Osteoblast (primary cell): ENCODE measurements at regions not wholly inside any gene's neighbourhood (a gene's known extent, or its start where the extent isn't known, plus 50 kb on each side); places are given as distances from the start of the nearest gene placed in this dataset.

Experiments
- DNase-seq: peaks from one replicate; pipeline ENCODE4 v3.0.0; 2011; ENCODE audit warnings: low spot score, mixed read lengths; ENCODE audit not compliant: insufficient read length; ENCODE audit errors: missing footprints
- H2AFZ ChIP-seq: 2 replicates; pipeline ENCODE4 v1.6.0; 2011; ENCODE audit warnings: mild to moderate bottlenecking, low read length
- H3K27ac ChIP-seq: 2 replicates; pipeline ENCODE4 v1.5.1; 2011; ENCODE audit warnings: mild to moderate bottlenecking, low read depth, low read length, moderate library complexity
- H3K27me3 ChIP-seq: 2 replicates; pipeline ENCODE4 v1.6.0; 2012; ENCODE audit warnings: mild to moderate bottlenecking, control low read depth, inconsistent platforms, low read length, moderate library complexity; ENCODE audit not compliant: insufficient read depth
- H3K36me3 ChIP-seq: 2 replicates; pipeline ENCODE4 v1.5.1; 2011; ENCODE audit warnings: mild to moderate bottlenecking, low read length, control low read depth, moderate library complexity; ENCODE audit not compliant: insufficient read depth
- H3K4me1 ChIP-seq: 2 replicates; pipeline ENCODE4 v1.5.1; 2011; ENCODE audit warnings: mild to moderate bottlenecking, low read length, control low read depth, moderate library complexity; ENCODE audit not compliant: insufficient read depth
- H3K4me2 ChIP-seq: 2 replicates; pipeline ENCODE4 v1.6.0; 2011; ENCODE audit warnings: mild to moderate bottlenecking, low read length; ENCODE audit not compliant: insufficient read depth
- H3K4me3 ChIP-seq: fragments of 200-600 bp; sonication (generic); 3 replicates; pipeline ENCODE4 v1.5.1; 2012; ENCODE audit warnings: mild to moderate bottlenecking, low read length, inconsistent platforms; ENCODE audit not compliant: insufficient read depth
- H3K79me2 ChIP-seq: 2 replicates; pipeline ENCODE4 v1.6.0; 2012; ENCODE audit warnings: mild to moderate bottlenecking, low read length, control low read depth, inconsistent platforms; ENCODE audit not compliant: insufficient read depth
- H3K9me3 ChIP-seq: 2 replicates; pipeline ENCODE4 v1.5.1; 2011; ENCODE audit warnings: low read depth, low read length, control low read depth
- H4K20me1 ChIP-seq: 2 replicates; pipeline ENCODE4 v1.6.0; 2012; ENCODE audit warnings: mild to moderate bottlenecking, low read length, control low read depth; ENCODE audit not compliant: insufficient read depth
- CTCF ChIP-seq: IDR thresholded peaks from 2 replicates; pipeline ENCODE4 v1.5.1; 2011; ENCODE audit warnings: mild to moderate bottlenecking, low read depth, low read length, moderate library complexity; ENCODE audit errors: extremely low read depth

- no peak for DNase-seq
- H3K4me2 ChIP-seq, result no peak overlapping the region
- no peaks in the 10 kb centered on the region for H3K4me1 ChIP-seq
- H3K4me3 ChIP-seq, result no peak overlapping the region
- H3K9me3 ChIP-seq, result no peaks in the 10 kb centered on the region
- no peaks in the 10 kb centered on the region for H3K79me2 ChIP-seq
- H3K27me3 ChIP-seq, result peaks cover 4% of the 10 kb centered on the region
- H3K36me3 ChIP-seq, result no peaks in the 10 kb centered on the region
- no peaks in the 10 kb centered on the region for H4K20me1 ChIP-seq
- no peak overlapping the region for H2AFZ ChIP-seq
- TF ChIP-seq CTCF, result no peak
- no peak overlapping the region for H3K27ac ChIP-seq
Observed at GRCh38 chr3:56883828-56884227, 82.1 kb upstream of the ARHGEF3 start.

- no peaks in the 10 kb centered on the region for H3K36me3 ChIP-seq
- no peaks in the 10 kb centered on the region for H3K9me3 ChIP-seq
- H3K27me3 ChIP-seq, result peaks cover 4% of the 10 kb centered on the region
- no peak for TF ChIP-seq CTCF
- H3K79me2 ChIP-seq, result no peaks in the 10 kb centered on the region
- H3K4me2 ChIP-seq, result no peak overlapping the region
- H3K4me3 ChIP-seq, result no peak overlapping the region
- no peak for DNase-seq
- no peak overlapping the region for H3K27ac ChIP-seq
- H2AFZ ChIP-seq, result no peak overlapping the region
- no peaks in the 10 kb centered on the region for H4K20me1 ChIP-seq
- no peaks in the 10 kb centered on the region for H3K4me1 ChIP-seq
Observed at GRCh38 chr3:56882896-56883295, 81.1 kb upstream of the ARHGEF3 start.

- H3K27me3 ChIP-seq, result peaks cover 3% of the 10 kb centered on the region
- no peaks in the 10 kb centered on the region for H3K79me2 ChIP-seq
- no peak for DNase-seq
- H4K20me1 ChIP-seq, result no peaks in the 10 kb centered on the region
- H2AFZ ChIP-seq, result no peak overlapping the region
- no peak overlapping the region for H3K4me3 ChIP-seq
- H3K36me3 ChIP-seq, result no peaks in the 10 kb centered on the region
- TF ChIP-seq CTCF, result no peak
- no peak overlapping the region for H3K27ac ChIP-seq
- H3K4me1 ChIP-seq, result no peaks in the 10 kb centered on the region
- H3K9me3 ChIP-seq, result no peaks in the 10 kb centered on the region
- H3K4me2 ChIP-seq, result no peak overlapping the region
Observed at GRCh38 chr3:56881841-56882240, 80.1 kb upstream of the ARHGEF3 start.

- H4K20me1 ChIP-seq, result no peaks in the 10 kb centered on the region
- H2AFZ ChIP-seq, result no peak overlapping the region
- H3K27ac ChIP-seq, result no peak overlapping the region
- no peaks in the 10 kb centered on the region for H3K27me3 ChIP-seq
- H3K4me3 ChIP-seq, result no peak overlapping the region
- no peak overlapping the region for H3K4me2 ChIP-seq
- H3K4me1 ChIP-seq, result no peaks in the 10 kb centered on the region
- TF ChIP-seq CTCF, result no peak
- no peaks in the 10 kb centered on the region for H3K36me3 ChIP-seq
- no peak for DNase-seq
- no peaks in the 10 kb centered on the region for H3K79me2 ChIP-seq
- H3K9me3 ChIP-seq, result no peaks in the 10 kb centered on the region
Observed at GRCh38 chr3:56880720-56881575, 79.2 kb upstream of the ARHGEF3 start.
